H4 (cell line): ENCODE measurements at regions not wholly inside any gene's neighbourhood (a gene's known extent, or its start where the extent isn't known, plus 50 kb on each side); places are given as distances from the start of the nearest gene placed in this dataset.

Source experiments
- DNase-seq: peaks from one replicate; pipeline ENCODE4 v3.0.0-alpha.2; 2015; ENCODE audit warnings: low spot score

DNA sequence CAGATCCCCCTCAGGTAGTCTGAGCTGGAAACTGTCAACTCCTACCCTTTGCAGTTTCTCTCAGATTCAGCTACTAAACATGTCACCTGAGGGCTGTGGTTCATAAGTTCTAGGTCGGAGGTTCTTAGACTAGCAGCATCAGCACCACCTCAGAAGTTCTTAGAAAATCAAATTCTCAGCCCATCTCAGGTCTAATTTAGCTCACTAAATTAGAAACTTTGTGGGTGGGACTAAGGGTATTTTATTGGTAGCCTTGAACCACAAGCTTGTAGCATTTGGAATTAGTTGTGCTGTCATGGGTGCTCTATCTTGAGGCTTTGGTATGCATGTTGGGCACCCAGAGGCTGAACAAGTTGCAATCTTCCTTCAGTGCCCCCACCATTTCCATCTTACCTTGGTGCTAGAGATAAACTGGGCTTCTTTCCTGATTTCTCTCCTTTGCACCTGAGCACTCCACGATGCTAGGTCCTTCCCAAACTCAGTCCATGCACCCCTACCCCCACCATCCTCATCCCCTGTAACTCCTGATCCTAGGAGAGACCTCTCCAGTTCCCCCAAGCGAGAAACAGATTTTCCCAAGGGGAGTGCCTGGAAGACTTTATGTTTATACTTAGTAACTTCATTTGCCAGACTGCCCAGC, 54.2 kb downstream of the S1PR1 start:
- DNase-seq, result no peak

DNA sequence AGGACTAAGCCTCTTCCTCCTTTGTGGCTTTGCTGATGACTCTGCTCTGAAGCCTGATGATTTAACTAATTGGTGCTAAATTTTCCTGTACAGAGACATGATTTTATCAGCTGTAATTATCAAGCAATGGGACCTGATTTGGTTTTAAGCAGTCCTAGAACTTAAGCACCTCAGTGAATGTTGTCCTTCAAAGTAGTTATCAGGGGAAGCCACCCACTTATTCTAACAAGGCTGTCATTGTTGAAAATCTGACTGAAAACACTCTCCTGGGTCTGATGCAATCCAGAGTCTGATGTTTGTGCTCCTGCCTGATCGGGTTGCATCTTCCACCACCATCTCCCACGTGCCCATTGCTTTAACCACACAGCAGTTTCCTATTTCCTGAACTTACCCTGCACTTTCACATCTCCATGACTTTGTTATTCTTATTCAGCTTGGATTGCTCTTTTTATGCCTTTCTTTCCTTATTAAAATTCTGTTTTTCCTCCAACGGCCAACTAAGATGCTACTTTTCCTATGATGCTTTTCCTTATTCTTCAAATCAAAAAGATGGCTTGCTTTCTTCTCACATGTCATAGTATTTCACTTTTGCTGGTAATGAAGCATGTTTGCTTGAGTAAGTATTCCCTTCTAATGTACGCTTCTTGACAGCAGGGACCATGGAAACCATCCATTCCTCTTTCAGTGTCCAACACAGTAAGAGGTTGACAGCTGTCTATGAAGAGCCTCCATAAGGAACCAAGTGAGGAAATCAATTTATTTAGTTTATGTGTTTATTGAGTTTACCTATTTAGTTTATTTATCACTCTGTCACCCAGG, 55.0 kb downstream of the S1PR1 start:
- DNase-seq, result peak; percentile 96

- DNase-seq, result peak; percentile 86
Measured at GRCh38 chr1:101293461-101294051, 56.7 kb downstream of the S1PR1 start.

DNA sequence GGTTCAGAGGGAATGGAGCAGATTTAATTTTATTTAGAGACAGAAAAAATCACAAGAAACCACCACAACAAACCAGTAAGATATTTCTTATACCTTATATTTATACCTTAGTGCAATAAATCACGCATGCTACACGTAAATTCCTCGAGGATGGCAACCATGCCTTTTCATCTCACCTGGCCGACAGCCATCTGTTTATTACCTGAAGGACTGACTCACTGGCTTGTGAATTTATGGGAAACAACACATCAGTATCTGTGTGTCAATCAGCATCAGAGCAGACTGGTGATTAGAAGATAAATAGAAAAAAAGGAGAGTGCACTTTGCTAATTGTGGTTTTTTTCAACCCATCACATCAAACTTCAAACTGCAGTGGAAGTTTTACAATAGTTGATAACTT, 58.4 kb downstream of the S1PR1 start:
- DNase-seq, result no peak

- DNase-seq, result no peak
Measured at GRCh38 chr1:101298663-101299062, 61.8 kb downstream of the S1PR1 start.

DNA sequence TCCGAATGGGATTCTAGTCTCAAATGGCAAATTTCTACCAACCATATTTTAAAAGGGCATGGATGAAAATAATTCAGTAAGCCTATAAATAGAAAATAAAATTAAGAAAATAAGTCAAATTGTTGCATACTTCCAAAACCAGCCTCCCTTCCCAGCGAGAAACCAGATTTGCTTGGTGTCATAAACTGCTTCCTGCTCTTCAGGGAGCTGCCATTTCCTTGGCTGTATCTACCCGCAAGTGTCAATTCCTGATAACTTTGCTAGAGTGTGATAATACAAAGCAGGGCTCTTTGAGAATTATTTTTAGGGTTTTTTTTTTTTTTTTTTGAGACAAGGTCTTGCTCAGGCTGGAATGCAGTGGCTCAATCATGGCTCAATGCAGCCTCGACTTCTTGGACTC, 62.3 kb downstream of the S1PR1 start:
- no peak for DNase-seq

- DNase-seq, result no peak
Measured at GRCh38 chr1:101299710-101300109, 62.9 kb downstream of the S1PR1 start.

DNA sequence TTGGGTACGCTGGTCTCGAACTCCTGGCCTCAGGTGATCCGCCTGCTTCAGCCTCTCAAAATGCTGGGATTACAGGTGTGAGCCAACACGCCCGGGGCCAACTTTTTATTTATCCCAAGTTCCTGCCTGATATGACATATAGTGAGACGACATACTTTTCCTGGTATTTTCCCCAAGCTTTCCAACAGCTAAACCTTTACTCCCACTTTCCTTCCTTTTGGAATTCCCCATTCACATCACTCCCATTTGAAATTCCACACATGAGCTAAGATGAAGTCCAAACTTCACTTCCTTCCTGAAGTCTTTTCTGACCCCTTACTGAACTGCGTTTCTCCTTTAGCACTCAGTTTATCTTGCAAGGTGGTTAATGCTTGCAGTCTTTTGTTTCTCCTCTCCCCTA, 64.1 kb downstream of the S1PR1 start:
- DNase-seq, result no peak

GRCh38 chr1:101301446-101302057, 64.7 kb downstream of the S1PR1 start:
- DNase-seq, result no peak

- no peak for DNase-seq
Measured at GRCh38 chr1:101302831-101303511, 66.2 kb downstream of the S1PR1 start.

DNA sequence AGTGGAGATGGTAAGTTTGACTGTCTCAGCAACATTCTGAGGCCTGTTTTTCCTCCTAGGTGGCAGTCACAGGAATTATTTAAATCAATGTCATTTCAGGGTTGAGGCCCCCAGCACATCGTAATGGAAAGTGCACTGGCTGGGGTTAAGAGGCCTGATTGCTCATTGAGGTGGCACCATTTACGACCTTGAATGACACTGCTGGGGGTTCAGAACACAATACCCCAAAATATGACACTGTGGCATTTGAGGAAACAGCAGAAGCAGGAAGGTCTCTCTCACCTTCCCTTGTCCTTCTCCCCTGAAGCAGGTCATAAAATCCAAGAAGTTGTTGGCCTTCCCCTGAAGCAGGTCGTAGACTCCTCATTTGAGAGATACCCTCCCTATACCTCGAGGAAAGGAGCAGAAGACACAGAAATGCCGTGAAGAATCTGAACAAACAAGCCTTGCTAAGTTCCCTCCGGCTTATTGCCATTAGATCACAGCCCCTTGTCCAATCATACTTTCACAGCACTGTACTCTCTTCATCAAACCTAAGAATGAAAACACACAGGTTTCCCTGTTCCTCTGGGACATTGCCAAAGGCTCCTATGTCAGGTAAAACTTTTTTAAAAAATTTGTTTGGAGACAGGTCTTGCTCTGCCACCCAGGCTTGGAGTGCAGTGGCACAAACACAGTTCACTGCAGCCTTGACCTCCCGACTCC, 71.3 kb downstream of the S1PR1 start:
- DNase-seq, result no peak

DNA sequence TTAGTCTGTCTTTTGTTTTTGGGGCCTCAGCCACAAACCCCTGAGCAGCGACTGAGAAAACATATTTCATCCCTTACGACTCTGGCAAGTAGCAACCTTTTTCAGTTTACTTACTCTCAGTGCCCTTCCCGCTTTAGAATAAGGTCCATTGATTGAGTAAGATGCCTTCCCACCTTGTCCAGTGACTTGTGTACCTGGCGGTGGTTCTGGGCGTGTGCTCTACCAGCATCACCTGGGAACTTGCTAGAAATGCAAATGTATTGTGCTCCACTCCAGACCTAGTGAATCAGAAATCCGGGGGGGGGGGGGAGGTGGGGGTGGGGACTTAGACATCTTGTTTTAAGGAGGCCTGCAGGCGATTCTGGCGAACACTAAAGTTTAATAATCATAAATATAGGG, 72.1 kb downstream of the S1PR1 start:
- no peak for DNase-seq

GRCh38 chr1:101309334-101310311, 72.8 kb downstream of the S1PR1 start:
- peak; percentile 36 for DNase-seq

DNA sequence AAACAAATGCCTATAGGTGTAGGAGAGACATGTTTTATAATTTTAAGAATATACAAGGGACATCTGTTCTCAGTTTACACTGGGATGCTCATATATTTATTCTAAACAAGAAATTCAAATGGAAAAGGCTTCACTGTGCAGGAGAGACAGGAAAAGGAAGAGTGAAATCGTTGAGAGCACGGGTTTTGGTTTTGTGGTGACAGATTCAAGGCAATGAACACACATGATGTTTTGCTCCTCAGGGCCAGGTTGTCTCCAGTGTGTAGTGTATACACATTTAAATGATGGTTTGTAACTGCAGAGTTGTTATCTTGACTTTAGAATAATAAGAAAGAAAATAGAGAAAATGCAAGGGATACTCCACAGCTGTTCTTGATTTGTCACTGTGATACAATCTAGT, 73.7 kb downstream of the S1PR1 start:
- no peak for DNase-seq

GRCh38 chr1:101311146-101311920, 74.5 kb downstream of the S1PR1 start:
- no peak for DNase-seq

DNA sequence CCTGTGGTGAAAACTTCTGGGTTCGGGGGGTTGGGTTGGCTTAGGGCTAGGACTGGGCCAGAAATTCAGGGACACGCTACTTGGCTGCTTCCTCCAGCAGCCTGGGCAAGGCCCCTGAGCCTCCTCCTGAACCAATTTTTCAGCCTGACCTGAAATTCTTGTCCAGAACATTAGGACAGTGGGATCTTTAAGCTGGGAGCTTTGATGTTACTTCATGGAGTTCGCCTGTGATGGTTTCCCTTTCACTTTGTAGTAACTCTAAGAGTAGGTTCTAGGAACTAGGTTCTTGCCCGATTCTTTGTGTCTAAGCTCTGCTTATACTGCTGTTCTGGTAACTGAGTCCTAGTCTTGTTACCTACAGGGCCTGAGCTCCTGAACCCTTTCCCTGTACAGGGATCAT, 75.3 kb downstream of the S1PR1 start:
- DNase-seq, result no peak

DNA sequence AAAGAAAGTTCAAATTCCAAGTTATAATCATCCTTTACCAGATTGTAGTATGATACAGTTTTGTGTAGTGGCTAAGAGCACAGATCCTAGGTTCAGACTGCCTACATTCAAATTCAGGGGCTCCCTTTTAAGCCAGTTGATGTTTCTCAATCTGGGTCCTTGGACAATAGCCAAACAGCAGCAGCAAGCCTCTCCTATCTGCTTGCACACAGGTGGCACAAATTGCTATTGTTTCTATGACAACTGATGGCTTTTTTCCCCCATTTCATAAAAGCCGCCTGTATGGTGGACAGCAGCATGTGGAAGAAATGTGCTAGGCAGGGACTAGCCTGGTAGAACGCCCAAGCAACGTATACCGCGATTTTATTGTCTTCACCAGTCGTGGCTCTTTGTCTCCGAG, 76.5 kb downstream of the S1PR1 start:
- DNase-seq, result no peak

- DNase-seq, result no peak
Measured at GRCh38 chr1:101314244-101314643, 77.4 kb downstream of the S1PR1 start.

DNA sequence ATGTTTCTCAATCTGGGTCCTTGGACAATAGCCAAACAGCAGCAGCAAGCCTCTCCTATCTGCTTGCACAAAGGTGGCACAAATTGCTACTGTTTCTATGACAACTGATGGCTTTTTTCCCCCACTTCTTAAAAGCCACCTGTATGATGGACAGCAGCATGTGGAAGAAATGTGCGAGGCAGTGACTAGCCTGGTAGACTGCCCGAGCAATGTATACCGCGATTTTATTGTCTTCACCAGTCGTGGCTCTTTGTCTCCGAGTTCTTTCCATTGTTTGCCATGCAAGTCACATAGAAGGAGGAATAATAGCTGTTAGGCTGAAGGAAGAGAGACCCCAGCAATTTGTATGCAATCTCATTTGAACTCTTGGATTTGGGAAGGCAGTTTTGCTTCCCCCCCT, 79.4 kb downstream of the S1PR1 start:
- DNase-seq, result no peak
